ENCODE measurements at regions not wholly inside any gene's neighbourhood (a gene's known extent, or its start where the extent isn't known, plus 50 kb on each side); places are given as distances from the start of the nearest gene placed in this dataset.
"Not testable (repeated sequence)": the region's sequence is repeated elsewhere in the genome, so short reads cannot be mapped to it uniquely, and the experiment has no call there.

GRCh38 chr9:29422438-29422837 is 1849.2 kb upstream of the C9orf72 start:
- TF ChIP-seq CTCF (IDR thresholded peaks at IDR 0.05): no peak
- H3K9me3 ChIP-seq: no peaks in the 10 kb centered on the region
- ATAC-seq: no peak
- no peak overlapping the region for H3K27ac ChIP-seq
- no peak for DNase-seq
- no peaks in the 10 kb centered on the region for H3K36me3 ChIP-seq
- H3K27me3 ChIP-seq: no peaks in the 10 kb centered on the region
- intact Hi-C loops (cut with DNase I): no loop called here
- H3K4me3 ChIP-seq: no peak overlapping the region
- H3K4me1 ChIP-seq: no peaks in the 10 kb centered on the region

GRCh38 chr9:29432191-29432590 is 1858.9 kb upstream of the C9orf72 start:
- DNase-seq: no peak
- H3K9me3 ChIP-seq: peaks cover 0 to 7% of the 10 kb centered on the region in 2 donors
- intact Hi-C loops (cut with DNase I): no loop called here
- H3K4me1 ChIP-seq: no peaks in the 10 kb centered on the region
- ATAC-seq: no peak
- no peaks in the 10 kb centered on the region for H3K27me3 ChIP-seq
- H3K27ac ChIP-seq: no peak overlapping the region
- TF ChIP-seq CTCF (IDR thresholded peaks at IDR 0.05): no peak
- no peak overlapping the region for H3K4me3 ChIP-seq
- no peaks in the 10 kb centered on the region for H3K36me3 ChIP-seq

- H3K36me3 ChIP-seq; intact Hi-C loops (cut with DNase I); H3K4me3 ChIP-seq; ATAC-seq; H3K27ac ChIP-seq; DNase-seq; H3K27me3 ChIP-seq; H3K9me3 ChIP-seq; H3K4me1 ChIP-seq: not testable (repeated sequence)
These were observed 1859.4 kb upstream of the C9orf72 start for GRCh38 chr9:29432656-29433055.

- no peak for DNase-seq
- intact Hi-C loops (cut with DNase I): no loop called here
- no peak overlapping the region for H3K27ac ChIP-seq
- no peaks in the 10 kb centered on the region for H3K36me3 ChIP-seq
- no peaks in the 10 kb centered on the region for H3K4me1 ChIP-seq
- TF ChIP-seq CTCF (IDR thresholded peaks at IDR 0.05): no peak
- no peaks in the 10 kb centered on the region for H3K9me3 ChIP-seq
- no peaks in the 10 kb centered on the region for H3K27me3 ChIP-seq
- ATAC-seq: no peak
- H3K4me3 ChIP-seq: no peak overlapping the region
These were observed 1862.1 kb upstream of the C9orf72 start for GRCh38 chr9:29435368-29435767.

GRCh38 chr9:29437526-29437925 is 1864.2 kb upstream of the C9orf72 start:
- no peaks in the 10 kb centered on the region for H3K4me1 ChIP-seq
- H3K27me3 ChIP-seq: no peaks in the 10 kb centered on the region
- H3K27ac ChIP-seq: no peak overlapping the region
- DNase-seq (no peak), ATAC-seq (no peak)
- TF ChIP-seq CTCF (IDR thresholded peaks at IDR 0.05): no peak
- intact Hi-C loops (cut with DNase I): no loop called here
- H3K36me3 ChIP-seq: no peaks in the 10 kb centered on the region
- no peak overlapping the region for H3K4me3 ChIP-seq
- no peaks in the 10 kb centered on the region for H3K9me3 ChIP-seq

GRCh38 chr9:29439961-29440360 is 1866.7 kb upstream of the C9orf72 start:
- no peak overlapping the region for H3K4me3 ChIP-seq
- TF ChIP-seq CTCF (IDR thresholded peaks at IDR 0.05): no peak
- no peak for ATAC-seq
- H3K36me3 ChIP-seq: no peaks in the 10 kb centered on the region
- DNase-seq: no peak
- no peak overlapping the region for H3K27ac ChIP-seq
- H3K4me1 ChIP-seq: no peaks in the 10 kb centered on the region
- intact Hi-C loops (cut with DNase I): no loop called here
- H3K9me3 ChIP-seq: no peaks in the 10 kb centered on the region
- H3K27me3 ChIP-seq: no peaks in the 10 kb centered on the region
